GM23338 (cell line): ENCODE measurements at regions not wholly inside any gene's neighbourhood (a gene's known extent, or its start where the extent isn't known, plus 50 kb on each side); places are given as distances from the start of the nearest gene placed in this dataset.
"Not testable (repeated sequence)": the region's sequence is repeated elsewhere in the genome, so short reads cannot be mapped to it uniquely, and the experiment has no call there.

ENCODE experiments used
- CREB1 ChIP-seq: fragments of 250-450 bp; sonication (Bioruptor Pico); IDR thresholded peaks from 2 replicates; pipeline ENCODE4 v1.5.0; 2020; ENCODE audit warnings: low read depth, mild to moderate bottlenecking, moderate library complexity
- EZH2 ChIP-seq: fragments of 200-600 bp; sonication (generic); IDR thresholded peaks from one replicate; pipeline ENCODE4 v1.8.0; 2017; ENCODE audit warnings: antibody characterized with exemption, mild to moderate bottlenecking, low read depth; ENCODE audit not compliant: unreplicated experiment
- EZH2phosphoT487 ChIP-seq: fragments of 200-600 bp; sonication (generic); IDR thresholded peaks from one replicate; pipeline ENCODE4 v1.8.1; 2018; ENCODE audit warnings: antibody characterized with exemption; ENCODE audit not compliant: unreplicated experiment
- POLR2AphosphoS5 ChIP-seq: IDR thresholded peaks from 2 replicates; pipeline ENCODE4 v1.6.1; 2016; ENCODE audit warnings: antibody characterized with exemption, low read depth
- TF ChIP-seq, protein P1 (sequence below), 2 experiments: fragments of 200-600 bp in 1 of 2; sonication (generic) in 1 of 2; conservative IDR thresholded peaks; 2 replicates each; pipeline versions ENCODE4 v1.5.1 to v1.6.1; 2016 to 2017; ENCODE audit warnings: antibody characterized with exemption in 2 of 2, low read depth in 2 of 2, mild to moderate bottlenecking in 2 of 2, moderate library complexity in 1 of 2
- TF ChIP-seq, protein P2 (sequence below): fragments of 250-450 bp; sonication (Bioruptor Pico); IDR thresholded peaks from 2 replicates; pipeline ENCODE4 v1.5.0; 2020; ENCODE audit warnings: mild to moderate bottlenecking, moderate library complexity

DNA sequence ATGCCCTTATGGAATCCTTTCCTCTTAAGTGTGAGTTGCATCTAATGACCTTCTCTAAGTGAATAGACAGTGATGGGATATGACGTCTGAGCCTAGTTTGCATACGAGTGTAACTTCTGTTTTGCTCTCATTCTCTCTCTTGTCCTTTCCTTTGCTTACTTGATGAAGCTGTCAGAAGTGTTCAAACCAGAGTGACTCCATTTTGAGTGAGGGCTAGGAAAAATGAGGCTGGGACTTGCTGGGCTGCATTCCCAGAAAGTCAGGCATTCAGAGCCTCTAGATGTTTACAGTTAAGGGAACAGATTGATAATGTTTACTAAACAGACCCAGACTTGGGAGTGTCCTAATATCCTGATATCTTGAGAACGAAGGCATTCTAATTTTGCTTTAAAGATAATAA is 311.2 kb upstream of the SOX4 start:
- TF ChIP-seq, protein P1, sequence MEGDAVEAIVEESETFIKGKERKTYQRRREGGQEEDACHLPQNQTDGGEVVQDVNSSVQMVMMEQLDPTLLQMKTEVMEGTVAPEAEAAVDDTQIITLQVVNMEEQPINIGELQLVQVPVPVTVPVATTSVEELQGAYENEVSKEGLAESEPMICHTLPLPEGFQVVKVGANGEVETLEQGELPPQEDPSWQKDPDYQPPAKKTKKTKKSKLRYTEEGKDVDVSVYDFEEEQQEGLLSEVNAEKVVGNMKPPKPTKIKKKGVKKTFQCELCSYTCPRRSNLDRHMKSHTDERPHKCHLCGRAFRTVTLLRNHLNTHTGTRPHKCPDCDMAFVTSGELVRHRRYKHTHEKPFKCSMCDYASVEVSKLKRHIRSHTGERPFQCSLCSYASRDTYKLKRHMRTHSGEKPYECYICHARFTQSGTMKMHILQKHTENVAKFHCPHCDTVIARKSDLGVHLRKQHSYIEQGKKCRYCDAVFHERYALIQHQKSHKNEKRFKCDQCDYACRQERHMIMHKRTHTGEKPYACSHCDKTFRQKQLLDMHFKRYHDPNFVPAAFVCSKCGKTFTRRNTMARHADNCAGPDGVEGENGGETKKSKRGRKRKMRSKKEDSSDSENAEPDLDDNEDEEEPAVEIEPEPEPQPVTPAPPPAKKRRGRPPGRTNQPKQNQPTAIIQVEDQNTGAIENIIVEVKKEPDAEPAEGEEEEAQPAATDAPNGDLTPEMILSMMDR (conservative IDR thresholded peaks at IDR 0.05; ENCODE audit: low read depth in 2 of 2), result not testable (repeated sequence)
- TF ChIP-seq, protein P2, sequence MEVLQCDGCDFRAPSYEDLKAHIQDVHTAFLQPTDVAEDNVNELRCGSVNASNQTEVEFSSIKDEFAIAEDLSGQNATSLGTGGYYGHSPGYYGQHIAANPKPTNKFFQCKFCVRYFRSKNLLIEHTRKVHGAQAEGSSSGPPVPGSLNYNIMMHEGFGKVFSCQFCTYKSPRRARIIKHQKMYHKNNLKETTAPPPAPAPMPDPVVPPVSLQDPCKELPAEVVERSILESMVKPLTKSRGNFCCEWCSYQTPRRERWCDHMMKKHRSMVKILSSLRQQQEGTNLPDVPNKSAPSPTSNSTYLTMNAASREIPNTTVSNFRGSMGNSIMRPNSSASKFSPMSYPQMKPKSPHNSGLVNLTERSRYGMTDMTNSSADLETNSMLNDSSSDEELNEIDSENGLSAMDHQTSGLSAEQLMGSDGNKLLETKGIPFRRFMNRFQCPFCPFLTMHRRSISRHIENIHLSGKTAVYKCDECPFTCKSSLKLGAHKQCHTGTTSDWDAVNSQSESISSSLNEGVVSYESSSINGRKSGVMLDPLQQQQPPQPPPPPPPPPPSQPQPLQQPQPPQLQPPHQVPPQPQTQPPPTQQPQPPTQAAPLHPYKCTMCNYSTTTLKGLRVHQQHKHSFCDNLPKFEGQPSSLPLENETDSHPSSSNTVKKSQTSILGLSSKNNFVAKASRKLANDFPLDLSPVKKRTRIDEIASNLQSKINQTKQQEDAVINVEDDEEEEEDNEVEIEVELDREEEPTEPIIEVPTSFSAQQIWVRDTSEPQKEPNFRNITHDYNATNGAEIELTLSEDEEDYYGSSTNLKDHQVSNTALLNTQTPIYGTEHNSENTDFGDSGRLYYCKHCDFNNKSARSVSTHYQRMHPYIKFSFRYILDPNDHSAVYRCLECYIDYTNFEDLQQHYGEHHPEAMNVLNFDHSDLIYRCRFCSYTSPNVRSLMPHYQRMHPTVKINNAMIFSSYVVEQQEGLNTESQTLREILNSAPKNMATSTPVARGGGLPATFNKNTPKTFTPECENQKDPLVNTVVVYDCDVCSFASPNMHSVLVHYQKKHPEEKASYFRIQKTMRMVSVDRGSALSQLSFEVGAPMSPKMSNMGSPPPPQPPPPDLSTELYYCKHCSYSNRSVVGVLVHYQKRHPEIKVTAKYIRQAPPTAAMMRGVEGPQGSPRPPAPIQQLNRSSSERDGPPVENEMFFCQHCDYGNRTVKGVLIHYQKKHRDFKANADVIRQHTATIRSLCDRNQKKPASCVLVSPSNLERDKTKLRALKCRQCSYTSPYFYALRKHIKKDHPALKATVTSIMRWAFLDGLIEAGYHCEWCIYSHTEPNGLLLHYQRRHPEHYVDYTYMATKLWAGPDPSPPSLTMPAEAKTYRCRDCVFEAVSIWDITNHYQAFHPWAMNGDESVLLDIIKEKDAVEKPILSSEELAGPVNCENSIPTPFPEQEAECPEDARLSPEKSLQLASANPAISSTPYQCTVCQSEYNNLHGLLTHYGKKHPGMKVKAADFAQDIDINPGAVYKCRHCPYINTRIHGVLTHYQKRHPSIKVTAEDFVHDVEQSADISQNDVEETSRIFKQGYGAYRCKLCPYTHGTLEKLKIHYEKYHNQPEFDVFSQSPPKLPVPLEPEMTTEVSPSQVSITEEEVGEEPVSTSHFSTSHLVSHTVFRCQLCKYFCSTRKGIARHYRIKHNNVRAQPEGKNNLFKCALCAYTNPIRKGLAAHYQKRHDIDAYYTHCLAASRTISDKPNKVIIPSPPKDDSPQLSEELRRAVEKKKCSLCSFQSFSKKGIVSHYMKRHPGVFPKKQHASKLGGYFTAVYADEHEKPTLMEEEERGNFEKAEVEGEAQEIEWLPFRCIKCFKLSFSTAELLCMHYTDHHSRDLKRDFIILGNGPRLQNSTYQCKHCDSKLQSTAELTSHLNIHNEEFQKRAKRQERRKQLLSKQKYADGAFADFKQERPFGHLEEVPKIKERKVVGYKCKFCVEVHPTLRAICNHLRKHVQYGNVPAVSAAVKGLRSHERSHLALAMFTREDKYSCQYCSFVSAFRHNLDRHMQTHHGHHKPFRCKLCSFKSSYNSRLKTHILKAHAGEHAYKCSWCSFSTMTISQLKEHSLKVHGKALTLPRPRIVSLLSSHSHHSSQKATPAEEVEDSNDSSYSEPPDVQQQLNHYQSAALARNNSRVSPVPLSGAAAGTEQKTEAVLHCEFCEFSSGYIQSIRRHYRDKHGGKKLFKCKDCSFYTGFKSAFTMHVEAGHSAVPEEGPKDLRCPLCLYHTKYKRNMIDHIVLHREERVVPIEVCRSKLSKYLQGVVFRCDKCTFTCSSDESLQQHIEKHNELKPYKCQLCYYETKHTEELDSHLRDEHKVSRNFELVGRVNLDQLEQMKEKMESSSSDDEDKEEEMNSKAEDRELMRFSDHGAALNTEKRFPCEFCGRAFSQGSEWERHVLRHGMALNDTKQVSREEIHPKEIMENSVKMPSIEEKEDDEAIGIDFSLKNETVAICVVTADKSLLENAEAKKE (CRISPR knock-in tag), result not testable (repeated sequence)
- not testable (repeated sequence) for TF ChIP-seq EZH2phosphoT487; POLR2AphosphoS5; EZH2; CREB1 (CRISPR knock-in tag)
